SIG-M5 treated with dmso at 0.1 percent for 504 hours (cell line): ENCODE measurements at regions not wholly inside any gene's neighbourhood (a gene's known extent, or its start where the extent isn't known, plus 50 kb on each side); places are given as distances from the start of the nearest gene placed in this dataset.
"Not testable (repeated sequence)": the region's sequence is repeated elsewhere in the genome, so short reads cannot be mapped to it uniquely, and the experiment has no call there.

Source experiments
- DNase-seq: peaks from one replicate; lab custom pipeline; 2025; ENCODE audit not compliant: unreplicated experiment; lab: John Stamatoyannopoulos, UW

DNA sequence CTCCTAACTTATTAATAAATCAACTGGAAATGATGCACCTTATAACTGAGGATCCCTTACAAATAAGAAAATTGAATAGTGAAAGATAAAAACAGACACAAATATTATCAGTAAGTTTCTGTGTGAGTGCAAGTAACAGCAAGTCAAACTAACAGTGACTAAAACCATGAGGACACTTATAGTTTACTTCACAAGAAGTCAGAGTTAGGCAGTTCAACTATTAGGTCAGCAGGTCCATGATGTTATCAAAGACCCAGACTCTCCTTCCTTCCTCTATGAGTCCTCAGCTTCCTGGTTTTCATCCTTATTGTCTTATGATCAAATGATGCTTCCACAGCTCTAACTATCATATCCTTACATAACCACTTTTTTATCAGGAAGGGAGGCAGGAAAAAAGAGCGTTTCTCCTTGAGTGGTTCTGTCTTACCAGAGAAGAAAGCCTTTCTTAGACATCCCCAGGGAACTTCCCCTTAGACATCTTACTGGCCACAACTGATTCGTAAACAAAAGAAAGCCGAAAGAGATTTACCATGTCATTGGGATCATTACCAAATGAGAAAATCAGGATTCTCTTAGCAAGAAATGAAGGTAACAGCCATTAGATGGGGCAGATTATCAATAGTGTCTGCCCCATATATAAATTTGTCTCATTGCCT lies 114.3 kb upstream of the LRFN2 start:
- DNase-seq: no peak

DNA sequence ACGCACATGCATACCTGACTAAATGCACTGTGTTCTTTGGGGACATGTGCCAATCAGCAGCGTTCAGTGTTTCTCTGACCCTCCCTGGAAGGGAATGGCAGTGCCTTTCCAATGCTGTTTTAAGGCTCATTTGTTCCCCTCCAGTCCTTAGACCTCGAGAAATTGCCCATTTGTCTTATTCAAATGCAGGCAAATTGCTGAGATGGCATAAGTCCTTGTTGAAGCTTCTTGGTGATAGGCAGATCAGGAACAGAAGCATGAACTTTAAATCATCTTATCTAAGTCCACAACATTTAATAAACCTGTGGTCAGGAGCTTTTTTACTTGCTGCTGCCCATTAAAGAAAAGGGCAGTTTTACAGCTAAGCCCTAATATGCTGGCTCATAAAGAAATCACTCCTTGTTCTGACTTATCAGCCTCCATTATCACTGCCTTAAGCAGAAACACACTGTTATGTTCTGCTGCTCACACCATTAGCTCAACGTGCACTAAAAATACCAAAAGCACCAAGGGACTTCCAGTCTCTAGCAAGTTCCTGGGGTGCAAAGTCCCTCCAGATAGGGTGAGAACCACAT lies 112.9 kb upstream of the LRFN2 start:
- no peak for DNase-seq

DNA sequence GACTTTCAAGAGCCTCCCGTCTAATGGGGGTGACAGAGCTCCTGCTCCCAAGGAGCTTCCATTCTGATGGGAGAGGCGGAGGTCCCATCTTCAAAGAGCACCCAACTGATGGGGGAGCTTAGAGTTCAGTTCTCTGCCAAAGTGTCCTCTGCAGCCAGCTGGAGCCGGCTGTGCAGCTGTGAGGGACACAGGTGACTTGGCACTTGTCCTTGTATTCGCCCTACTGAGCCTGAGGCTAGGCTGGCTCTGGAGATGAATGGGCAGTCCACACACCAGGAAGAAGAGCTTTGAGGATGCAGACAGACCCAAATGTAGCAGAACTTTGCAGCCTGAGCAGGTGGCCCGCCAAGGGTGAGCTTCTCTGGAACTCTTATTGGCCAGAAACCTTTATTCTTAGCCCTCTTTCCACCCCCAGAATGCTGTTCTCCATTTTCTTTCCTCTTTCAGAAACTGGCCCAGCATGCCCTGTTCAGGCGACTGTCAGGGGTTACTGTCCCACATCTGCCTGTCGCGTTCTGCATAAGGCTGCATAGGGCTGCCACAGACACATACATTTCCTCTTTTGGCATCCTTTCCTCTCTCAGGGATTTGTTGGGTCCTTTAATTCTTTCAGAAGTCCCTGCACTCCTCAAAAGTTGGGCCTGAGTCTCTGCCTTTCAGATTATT lies 108.7 kb upstream of the LRFN2 start:
- no peak for DNase-seq

DNA sequence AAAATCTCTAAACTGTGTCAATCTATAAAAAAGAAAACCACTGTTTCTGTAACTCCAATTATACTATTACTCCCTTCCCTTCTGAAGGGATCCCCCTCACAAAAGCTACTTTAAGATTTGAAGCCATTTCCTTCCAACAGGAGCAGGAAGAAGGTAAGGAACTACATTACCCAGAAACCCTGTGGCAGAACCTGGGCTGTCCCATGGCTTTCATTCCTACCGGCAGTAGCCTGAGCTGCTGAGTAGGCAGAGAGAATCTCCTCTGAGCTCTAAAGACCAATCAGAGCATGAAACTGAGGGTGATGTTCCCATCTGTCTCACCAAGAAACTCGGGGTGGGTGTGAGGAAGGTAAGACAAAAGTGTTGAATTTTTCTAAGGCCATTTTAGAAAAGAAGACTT lies 108.0 kb upstream of the LRFN2 start:
- no peak for DNase-seq

DNA sequence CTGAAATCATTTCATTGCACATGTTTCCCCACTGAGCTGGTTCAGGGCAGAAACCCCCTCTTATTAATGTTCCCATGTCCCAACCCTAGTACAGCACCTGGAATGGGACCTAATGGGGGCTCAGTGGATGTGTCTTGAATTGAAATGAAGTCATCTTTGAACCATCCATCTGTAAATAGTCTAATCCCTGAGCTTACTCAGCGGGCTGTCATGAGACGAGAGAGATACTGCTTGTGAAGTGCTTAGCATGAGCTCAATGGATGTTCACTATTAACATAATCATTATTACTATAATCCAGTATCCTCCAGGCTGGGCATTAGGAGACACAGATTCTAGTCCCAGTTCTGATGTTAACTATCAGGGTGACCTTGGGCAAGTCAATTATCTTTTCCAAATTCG lies 106.6 kb upstream of the LRFN2 start:
- no peak for DNase-seq

DNA sequence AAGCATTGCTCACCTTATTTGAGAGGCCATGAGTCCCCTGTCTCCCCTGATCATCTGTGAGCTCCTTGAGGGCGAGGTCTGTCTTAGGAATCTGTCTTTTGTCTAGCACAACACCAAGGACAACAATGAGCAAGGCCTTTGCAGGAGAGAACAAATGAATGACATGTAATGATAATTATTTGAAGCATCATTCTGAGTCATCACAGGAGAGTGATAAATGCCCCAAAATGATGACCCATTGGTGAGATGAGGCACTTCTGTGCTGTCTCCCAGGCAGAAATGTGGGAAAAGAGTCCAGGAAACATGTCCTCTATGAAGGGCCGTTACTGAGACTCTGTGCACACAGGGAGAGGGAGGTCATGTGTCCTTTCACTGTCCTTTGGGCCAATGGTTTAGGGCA lies 105.2 kb upstream of the LRFN2 start:
- no peak for DNase-seq

DNA sequence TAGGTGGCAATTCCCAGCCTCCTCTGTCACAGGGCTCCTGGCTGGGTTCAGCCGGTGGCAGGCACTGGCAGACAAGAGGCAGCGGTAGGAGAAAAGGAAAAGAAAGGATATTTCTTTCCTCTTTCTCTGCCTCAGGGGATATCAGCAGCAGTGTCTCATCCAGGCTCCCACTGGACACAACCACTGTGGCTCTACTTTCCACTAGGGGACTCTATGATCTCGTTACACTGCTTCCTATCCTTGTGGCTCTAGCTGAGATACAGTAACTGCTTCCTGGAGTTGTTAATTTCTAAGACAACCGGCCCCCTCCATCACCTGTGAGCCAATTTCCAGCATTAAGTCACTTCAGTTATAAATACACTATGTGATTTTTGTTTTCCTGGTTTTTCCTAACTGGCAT lies 102.0 kb upstream of the LRFN2 start:
- no peak for DNase-seq

DNA sequence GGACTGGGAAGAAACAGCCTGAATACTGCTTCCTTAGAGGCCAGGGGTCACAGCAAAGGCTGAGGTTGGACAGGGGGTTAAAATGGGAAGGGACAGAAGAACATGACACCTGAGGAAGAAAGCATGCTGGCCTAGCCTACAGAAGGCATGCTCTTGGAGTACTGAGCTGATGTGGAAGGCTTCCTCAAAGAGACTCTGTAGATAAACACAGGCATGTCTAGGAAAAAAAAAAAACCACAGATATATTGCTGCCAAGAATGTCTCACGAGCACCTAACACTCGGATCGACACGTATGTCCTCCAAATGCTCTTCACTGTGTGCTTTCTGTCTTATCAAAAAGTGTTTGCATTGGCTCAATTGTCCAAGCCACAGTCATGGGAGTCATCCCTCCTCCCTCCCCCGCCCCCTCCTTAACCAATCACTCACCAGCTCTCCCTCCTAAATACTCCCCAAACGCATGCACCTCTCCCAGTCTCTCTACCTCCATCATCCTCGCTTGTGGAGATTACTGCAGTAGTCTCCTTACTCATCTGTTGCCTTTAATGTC lies 101.1 kb upstream of the LRFN2 start:
- DNase-seq: no peak

DNA sequence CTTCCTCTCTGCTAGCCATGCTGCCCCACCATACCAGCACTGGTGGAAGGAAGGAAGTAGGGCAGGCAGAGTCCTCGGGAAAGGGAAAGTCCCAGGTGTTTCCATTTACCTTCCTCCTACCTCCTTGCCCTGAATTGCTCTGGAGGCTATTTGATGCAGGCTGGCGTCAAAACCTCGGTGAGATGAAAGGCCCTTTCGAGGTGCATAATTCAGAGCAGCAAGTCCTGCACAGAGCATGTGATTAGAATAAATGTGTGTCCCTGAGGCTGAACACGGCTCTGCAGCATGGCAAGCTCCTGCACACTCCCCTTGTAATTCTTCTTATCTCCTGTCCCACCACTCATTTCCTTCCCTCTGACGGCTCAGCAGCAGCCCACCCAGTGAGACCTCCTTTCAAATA lies 98.7 kb upstream of the LRFN2 start:
- no peak for DNase-seq

DNA sequence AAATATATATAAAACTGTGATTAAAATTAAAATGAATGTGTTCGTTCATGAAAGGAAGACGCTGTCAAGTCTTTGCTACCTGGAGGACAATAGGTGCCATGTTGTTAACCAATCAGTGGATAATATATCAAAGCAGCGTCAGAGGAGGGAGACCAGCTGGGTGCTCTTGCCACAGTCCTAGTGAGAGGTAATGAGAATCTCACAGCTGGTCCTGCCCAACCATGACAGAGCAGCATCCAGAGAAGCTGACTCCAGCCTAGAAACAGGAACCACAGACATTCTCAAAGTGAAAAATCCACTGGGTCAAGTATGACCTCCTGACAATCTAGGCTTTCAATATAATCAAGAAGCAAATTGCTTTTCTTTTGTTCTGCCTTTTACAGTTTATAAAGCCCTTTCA lies 94.5 kb upstream of the LRFN2 start:
- DNase-seq: no peak

DNA sequence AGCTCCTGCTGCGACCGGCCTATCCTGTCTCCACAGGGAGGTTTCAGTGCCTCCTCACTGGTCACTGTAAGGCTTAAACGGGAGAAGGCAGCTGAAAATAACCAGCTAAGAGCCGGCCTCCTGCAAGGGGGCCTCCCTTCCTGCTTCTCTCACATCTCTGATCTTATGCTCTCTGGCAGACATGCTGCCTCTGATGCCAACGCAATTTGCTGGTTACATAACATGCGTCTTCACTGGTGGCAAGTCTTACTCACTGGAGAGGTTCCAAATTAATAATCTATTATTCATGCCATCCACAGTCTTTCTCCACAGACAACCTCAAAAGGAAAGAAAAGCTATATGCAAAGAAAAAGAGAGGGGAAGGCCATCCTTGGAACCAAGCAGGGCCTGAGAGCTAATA lies 91.8 kb upstream of the LRFN2 start:
- no peak for DNase-seq

DNA sequence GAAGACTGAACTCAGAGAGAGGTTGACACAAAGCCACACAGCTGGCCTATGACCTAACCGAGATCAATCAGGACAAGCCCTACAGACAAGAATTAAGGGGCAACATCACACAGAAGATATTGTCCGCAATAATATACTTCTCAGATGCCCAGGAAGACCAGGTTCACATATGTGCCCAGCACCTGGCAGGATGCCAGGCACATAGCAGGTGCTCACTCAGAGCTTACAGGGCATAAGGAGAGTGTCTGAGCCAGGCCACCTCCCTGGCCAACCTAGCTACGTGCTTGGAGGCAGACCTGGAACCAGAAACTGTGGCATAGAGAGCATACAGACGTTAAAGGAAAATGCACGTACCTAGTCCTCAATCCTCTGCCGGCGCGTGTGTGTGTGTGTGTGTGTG lies 87.0 kb upstream of the LRFN2 start:
- no peak for DNase-seq

DNA sequence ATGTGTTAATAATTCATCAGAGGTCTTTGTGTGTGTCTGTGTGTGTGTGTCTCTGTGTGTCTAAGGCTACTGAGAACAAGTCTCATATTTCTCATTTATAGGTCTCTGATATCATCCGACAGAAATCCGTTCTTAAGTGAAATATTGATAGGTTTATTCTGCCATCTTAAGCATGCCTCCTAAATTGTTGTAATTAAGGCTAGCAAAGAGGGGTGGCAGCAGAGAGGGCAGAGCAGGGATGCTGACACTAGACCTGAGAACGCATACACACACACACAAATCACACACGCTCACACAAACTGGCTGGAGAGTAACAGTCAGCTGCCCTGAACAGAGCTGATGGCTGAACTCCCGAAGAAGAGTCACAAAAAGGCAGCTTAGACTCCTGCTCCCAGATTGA lies 84.9 kb upstream of the LRFN2 start:
- no peak for DNase-seq

DNA sequence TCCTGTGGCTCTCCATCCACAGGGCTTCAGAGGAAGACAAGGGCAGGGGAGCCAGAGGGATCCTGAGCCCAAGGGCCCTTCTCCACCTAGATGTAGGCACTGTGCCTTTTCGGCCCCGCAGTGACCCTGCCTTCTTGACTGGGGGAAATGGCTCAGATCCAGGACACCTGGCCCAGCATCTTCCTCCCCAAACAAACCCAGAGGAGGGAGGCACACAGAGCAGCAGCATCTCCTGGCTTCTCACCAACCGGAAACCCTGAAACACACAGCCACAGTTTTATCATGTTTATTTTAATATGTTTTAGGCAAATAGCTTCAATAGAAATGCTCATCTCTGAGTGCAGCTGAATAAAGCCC lies 84.5 kb upstream of the LRFN2 start:
- DNase-seq: no peak

DNA sequence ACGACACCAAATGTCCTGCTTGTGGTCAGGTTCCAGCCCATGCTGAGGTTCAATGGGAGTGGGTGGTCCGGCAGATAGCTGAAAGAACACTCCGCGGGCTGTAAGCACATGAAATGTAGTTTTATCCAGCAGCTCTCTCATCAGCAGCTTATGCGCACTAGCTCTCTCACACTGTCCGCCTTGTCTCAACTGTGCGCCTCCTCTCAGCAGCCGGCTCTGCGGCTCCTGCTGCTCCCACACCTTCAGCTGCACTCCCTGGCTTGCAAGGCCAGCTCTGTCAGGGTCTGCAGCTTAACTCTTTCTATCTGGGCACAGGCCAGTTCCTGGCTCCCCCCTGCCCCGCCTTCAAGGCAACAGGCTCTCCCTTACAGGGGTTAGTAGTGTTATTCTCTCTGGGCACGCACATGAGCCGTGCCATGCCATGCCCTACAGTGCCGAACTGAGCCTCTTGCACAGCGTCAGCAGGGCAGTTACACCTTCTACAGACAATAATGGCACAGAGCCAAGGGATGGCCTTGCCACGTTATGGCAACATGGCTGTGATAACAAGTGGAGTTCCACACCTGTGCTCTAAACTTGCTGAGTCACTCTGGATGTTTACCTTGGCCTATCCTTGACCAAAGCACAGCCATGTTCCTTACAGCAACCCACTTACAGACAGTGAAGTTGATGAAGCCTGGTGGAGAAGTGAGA lies 84.0 kb upstream of the LRFN2 start:
- DNase-seq: no peak

DNA sequence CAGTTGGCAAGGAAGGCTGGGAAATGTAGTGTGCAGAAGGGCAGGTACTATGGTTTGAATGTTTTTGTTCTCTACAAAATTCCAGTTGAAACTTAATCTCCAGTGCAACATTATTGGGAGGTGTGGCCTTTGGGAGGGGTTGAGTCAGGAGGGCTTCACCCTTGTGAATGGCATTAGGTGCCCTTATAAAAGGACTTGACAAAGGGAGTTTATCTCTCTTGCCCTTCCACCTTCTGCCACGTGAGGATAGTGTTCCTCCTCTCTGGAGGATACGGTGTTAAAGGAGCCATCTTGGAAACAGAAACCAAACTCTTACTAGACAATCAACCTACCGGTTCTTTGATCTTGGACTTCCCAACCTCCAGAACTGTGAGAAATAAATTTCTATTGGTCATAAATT lies 82.2 kb upstream of the LRFN2 start:
- DNase-seq: no peak

DNA sequence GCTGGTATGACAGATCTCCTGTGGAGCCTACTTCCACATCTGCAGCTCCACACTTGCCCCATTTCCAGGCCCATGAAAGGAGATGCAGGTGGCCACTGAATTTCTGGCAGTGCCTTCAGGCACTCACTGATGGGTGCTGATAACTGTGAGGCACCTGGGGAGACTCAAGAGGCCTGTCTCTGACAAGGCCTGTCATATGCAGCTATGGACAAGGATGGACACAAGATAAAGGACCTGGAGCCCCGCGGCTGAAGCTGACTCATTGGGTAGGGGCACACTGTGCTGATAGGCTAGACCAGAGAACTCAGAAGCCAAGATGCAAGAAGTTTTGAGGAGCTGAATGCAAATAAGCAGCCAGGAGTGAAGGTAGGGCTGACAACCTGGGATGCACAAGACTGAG lies 81.0 kb upstream of the LRFN2 start:
- DNase-seq: no peak

DNA sequence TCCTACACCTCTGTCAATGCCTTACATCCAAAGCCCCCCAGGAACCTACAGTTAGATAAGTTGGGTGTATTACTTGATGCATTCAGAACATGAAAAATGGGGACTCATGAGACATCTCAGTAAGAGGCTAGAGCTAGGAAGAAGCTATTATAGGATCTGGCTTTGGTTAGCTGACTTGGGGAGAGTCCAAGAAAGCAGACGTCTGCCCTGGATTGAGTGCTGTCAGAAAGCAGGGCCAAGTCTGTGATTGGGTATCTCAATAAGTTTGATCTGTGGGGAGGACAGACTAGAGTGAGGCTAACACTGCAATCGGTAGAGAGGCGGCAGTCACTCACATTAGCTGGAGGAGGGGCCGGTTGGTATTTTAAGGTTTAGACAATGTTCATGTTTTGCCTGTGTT lies 79.4 kb upstream of the LRFN2 start:
- DNase-seq: no peak

DNA sequence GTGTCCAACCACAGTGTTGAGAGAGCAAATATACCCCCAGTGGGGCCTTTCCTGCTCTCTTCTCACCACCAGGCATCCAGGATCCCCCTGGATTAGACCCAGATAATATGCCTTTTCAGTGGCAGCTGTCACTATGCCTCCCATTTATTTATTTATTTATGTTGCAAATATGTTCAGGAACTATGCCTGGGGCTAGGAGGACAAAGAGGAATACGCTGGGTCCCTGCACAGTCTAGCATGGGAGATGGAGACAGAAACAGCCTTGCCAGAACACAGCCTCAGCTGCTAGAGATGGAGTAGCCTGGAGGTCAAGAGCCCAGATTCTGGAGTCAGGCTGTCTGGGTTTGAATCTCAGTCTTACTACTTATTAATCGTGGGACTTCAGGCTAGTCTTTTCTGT lies 74.6 kb upstream of the LRFN2 start:
- DNase-seq: no peak

DNA sequence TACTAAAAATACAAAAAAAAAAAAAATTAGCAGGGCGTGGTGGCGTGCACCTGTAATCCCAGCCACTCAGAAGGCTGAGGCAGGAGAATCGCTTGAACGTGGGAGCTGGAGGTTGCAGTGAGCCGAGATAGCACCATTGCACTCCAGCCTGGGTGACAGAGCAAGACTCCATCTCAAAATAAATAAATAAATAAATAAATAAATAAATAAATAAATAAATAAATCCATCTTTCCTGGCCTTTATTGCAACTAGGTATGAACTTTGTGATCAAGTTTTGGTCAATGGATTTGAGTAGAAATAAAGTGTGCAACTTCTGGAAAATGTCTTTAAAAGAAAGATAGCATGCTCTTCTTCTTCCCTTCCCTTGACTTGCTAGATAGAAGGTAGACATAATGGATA lies 69.6 kb upstream of the LRFN2 start:
- not testable (repeated sequence) for DNase-seq

DNA sequence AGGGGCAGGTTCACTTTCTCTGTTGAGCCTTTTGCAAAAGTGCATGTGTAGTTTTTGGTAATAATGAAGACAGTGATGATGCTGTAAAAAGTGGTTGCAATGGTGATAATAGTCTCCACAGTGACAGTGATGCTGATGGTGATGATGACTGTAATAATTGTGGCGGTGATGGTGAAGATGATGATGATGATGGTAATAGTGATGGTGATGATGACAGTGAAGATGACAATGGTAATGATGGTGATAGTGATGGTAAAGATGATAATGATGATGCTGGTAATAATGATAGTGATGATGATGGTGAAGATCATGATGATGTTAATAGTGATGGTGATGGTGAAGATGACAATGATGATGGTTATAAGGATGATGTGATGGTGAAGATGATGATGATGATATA lies 67.7 kb upstream of the LRFN2 start:
- no peak for DNase-seq

DNA sequence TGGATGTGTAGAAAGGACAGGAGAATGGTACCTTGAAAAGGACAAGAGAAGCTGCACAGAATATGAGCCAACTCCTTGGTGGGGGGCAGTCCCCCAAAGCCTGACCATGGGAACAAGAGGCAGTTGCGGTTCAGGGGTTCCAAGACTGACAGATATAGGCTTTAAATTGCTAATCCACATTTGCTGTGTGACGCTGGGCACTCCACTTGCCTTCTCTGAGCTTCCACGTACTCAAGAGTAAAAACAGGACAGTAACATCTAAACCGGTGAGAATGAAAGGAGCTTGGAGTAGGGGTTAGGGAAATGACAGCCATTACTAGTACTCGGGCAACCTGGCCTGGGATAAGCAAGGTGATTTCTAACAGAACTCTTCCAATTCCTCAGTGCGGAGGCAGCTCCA lies 57.9 kb upstream of the LRFN2 start:
- DNase-seq: no peak
